Left renal cortex interstitium (tissue), 4 donors: ENCODE measurements at regions not wholly inside any gene's neighbourhood (a gene's known extent, or its start where the extent isn't known, plus 50 kb on each side); places are given as distances from the start of the nearest gene placed in this dataset.
"Not testable (repeated sequence)": the region's sequence is repeated elsewhere in the genome, so short reads cannot be mapped to it uniquely, and the experiment has no call there.

Source experiments
- DNase-seq, 4 donors: peaks; one replicate each; pipeline ENCODE4 v3.0.0-alpha.2; 2013; ENCODE audit warnings: low read depth in 4 of 4, low spot score in 2 of 4, missing footprints in 1 of 4

- no peak for DNase-seq
Measured at GRCh38 chr17:52477824-52478699, 319.5 kb upstream of the CA10 start.

- no peak for DNase-seq
Measured at GRCh38 chr17:52476638-52477313, 318.3 kb upstream of the CA10 start.

DNA sequence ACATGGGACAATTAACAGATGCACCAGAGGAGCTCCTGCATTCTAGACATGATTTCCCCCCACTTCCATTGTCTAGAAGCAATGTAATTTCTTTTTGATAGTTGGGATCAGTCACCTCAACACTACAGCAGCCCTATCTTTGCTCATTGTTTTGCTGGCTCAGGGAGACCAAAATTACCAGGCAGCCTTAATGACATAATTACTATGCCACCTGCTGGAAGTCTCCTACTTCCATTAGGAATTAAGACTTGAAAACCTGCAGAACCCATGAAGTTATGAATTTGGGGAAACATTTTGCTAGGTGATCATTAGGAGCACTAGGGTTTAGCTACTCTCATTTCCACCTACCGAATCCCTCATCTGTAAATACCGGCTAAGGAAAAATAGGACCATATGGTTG lies 312.0 kb upstream of the CA10 start:
- no peak for DNase-seq

DNA sequence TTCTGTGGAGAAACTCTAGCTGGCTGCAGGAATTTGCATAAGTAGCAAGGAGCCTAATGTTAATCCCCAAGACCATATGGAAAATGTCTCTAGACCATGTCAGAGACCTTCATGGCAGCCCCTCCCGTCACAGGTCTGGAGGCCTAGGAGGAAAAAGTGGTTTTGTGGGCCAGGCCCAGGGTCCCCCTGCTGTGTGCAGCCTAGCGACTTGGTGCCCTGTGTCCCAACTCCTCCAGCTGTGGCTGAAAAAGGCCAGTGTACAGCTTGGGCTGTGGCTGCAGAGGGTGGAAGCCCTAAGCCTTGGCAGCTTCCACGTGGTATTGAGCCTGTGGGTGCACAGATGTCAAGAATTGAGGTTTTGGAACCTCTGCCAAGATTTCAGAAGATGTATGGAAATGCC lies 306.9 kb upstream of the CA10 start:
- no peak for DNase-seq

DNA sequence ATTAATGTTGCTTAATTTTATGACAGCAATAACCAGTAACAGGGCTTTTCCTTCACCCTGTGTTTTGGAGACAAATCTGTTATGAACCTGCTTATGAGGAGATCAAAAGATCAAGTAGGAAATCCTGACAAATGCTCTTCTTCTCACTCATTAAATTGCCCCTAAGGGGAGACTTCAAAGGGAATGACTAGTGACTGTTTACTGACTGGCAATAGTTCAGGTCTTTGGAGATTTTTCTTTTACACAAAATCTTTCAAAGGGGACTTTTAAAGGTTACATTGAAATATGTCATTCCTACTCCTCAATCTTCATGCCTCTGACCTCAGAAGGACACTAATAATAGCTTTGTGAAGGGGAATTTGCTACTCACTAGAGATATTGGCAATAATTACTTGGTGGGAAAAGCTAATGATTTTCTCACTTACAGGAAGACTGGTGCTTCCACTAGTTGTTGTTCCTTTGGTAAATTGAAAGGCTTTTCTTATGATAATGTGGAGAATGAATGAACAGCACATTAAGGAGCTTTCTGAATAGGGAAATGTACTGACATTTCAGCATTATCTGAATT lies 292.9 kb upstream of the CA10 start:
- DNase-seq = no peak

GRCh38 chr17:52442350-52442749 lies 283.8 kb upstream of the CA10 start:
- no peak for DNase-seq

GRCh38 chr17:52420555-52421078 lies 262.1 kb upstream of the CA10 start:
- no peak for DNase-seq

GRCh38 chr17:52419229-52419641 lies 260.7 kb upstream of the CA10 start:
- no peak for DNase-seq

- no peak for DNase-seq
Measured at GRCh38 chr17:52410781-52411180, 252.3 kb upstream of the CA10 start.

- DNase-seq = not testable (repeated sequence)
Measured at GRCh38 chr17:52409222-52409621, 250.7 kb upstream of the CA10 start.

DNA sequence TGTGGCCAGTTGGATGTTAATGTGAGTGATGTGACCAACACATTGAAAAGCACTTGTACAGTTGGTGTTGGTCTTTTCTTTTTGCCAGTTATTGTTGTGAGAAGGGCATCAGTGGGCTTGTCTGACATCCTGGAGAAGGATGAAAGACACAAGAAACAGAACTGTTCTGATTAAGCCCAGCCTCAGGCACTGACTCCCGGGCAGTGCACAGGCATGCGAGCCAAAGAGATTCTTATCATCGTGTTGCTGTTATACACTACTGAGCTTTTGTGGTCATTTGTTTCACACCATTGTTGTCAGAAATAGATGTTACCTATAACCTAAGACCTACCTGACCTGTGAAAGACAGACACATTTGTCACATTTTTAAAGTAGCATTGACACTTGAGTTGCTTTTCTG lies 236.8 kb upstream of the CA10 start:
- no peak for DNase-seq

GRCh38 chr17:52390422-52390821 lies 231.9 kb upstream of the CA10 start:
- DNase-seq = no peak

DNA sequence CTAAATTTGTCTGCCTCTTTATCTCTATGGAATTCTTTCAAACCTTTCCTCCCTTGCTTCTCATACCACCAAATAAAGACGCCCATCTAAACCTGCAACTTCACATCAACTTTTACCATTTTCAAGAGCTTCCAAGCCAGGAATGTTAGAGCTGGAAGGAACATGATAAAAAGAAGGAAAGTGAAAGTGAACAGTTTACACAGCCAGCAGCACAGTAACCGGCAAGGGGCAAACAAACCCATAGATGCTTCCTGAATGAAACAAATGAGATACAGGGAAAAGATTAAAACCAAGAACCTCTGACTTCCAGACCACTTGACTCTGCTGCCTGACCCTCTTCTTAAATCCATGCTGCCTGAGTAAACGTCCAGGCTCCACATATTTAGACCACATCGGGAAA lies 231.1 kb upstream of the CA10 start:
- no peak for DNase-seq

GRCh38 chr17:52388941-52389340 lies 230.4 kb upstream of the CA10 start:
- DNase-seq = no peak

- DNase-seq = no peak
Measured at GRCh38 chr17:52384695-52385094, 226.2 kb upstream of the CA10 start.

DNA sequence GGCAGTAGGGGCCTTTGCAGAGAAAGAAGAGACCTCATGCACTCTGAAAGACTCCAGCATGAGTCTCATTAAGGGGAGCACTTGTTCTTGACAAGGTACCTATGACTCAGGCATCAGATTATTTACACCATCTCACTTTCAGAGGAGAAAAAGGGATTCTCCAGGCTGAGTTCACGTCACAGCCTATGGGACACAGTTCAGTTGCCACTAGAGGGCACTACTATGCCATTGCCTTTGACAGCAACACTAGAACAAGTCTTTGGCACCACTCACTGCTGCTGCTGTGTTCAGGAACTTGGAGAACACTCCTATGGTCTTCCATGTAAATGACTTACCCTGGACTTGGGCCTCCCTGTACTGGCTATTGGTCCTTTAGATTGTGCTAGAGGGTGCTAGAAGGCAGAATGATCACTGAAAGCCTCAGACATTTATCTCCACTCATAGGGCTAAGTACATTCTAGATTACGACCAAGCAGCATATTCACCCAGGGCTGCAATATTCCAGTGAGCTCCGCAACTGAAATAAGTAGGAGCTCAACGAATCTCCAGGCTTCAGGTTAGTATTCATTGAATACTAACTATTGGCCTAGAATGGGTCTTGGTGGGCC lies 225.1 kb upstream of the CA10 start:
- DNase-seq = peak; percentile 3 to 43 (median 24)

- DNase-seq = no peak
Measured at GRCh38 chr17:52378860-52379259, 220.3 kb upstream of the CA10 start.

DNA sequence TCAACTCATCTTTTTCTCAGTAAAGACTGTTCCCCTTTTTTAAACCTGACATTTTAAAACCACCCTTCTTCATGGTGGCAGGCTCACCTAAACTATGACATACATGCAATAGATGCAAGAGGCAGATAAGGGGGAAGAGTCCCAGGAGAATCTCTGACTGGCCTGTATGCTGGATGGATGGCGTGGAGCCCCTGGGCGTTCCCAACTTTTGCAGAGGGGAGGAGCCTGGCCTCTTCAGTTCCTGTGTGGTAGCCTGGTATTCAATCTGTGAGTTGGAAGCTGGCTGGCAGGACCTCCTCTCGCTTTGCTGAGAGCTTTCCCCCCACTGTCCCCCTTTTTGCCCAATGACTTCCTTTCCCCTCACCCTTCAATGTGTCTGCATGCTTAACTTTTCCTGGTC lies 217.6 kb upstream of the CA10 start:
- no peak for DNase-seq

- no peak for DNase-seq
Measured at GRCh38 chr17:52368886-52369285, 210.4 kb upstream of the CA10 start.

DNA sequence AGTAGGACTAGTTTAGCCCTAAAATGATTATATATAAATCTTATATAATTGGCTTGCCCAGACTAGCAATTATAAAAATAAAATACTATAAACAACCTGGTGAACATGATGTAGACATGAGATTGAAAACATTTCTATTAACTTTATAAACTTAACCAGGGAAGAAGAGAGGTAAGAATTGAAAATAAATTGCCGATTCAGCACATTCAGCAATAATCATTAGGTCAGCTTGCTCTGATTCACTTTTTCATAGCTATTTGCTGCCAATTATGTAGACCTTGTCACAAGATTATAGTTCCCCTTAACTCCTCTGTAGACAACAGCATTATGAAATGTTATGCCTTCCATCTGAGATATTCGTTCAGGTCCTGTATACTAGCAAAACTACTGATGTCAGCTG lies 199.3 kb upstream of the CA10 start:
- no peak for DNase-seq

- DNase-seq = no peak
Measured at GRCh38 chr17:52336796-52337195, 178.3 kb upstream of the CA10 start.
